HG03066 (cell line): ENCODE measurements at regions not wholly inside any gene's neighbourhood (a gene's known extent, or its start where the extent isn't known, plus 50 kb on each side); places are given as distances from the start of the nearest gene placed in this dataset.
"Not testable (repeated sequence)": the region's sequence is repeated elsewhere in the genome, so short reads cannot be mapped to it uniquely, and the experiment has no call there.

ENCODE experiments used
- ATAC-seq: cut with Tn5 transposase; IDR thresholded peaks from one replicate; pipeline ENCODE4 v1.9.1; 2021; ENCODE audit warnings: low read depth; ENCODE audit not compliant: unreplicated experiment

DNA sequence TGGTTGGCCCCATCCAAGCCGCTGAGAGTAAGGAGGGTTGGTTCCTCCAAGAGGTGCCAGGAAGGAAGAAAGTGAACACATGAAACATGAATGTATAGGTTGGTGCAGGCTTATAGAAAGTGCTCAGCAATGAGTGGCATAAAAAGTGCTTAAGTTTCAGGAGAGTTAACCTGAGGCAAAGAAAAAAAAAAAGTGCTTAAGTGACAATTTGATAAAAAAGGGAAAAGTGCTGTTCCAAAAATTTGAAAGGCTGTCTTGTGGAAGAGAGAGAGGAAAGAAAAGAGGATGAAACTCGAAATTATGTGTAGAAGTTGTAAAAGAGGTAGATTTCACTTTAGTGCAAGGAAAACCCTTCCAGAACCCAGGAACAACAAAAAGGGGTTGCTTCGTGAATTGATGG is 85.5 kb upstream of the MAP4K4 start:
- no peak for ATAC-seq

DNA sequence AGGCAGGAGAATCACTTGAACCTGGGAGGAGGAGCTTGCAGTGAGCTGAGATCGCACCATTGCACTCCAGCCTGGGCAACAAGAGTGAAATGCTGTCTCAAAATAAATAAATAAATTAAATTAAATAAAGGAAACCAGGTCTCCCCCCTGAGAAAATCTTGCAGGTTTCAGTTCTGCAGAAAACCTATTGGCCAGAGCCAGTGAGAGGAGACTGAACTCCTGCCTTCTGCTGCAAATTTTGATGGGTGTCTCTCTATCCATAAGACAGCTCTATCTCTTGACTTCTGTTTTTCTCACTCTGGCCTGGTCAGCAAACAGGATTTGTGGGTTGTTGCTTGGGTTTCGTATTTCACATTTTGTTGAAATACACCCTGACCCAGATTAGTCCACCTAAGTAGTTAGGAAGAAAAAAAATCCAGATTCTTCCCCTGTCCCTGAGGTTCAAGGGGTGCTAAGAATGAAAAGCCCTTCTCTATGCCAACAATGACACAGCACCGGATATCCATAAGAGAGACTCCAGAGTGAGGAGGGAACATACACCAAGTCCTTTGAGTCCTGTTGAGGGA is 86.7 kb upstream of the MAP4K4 start:
- ATAC-seq, result no peak

DNA sequence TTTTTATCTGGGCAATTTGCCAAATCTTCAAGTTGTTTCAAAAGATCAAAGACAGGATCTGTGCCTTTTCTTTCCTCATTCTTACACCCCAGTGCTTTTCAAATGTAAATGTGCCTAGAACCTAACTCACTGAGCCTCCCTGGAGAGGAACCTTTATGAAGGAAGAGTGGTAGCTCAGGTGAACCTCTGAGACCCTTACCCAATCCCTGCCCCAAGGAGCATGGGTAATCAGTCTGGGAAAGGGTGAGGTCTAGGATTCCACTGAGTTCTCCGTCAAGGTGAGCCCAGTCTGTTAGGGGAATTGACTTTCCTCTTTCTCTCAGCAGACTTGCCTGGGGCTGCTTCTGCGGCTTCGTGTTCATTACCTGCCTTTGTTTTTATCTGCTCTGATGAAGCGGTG is 88.1 kb upstream of the MAP4K4 start:
- ATAC-seq, result no peak

DNA sequence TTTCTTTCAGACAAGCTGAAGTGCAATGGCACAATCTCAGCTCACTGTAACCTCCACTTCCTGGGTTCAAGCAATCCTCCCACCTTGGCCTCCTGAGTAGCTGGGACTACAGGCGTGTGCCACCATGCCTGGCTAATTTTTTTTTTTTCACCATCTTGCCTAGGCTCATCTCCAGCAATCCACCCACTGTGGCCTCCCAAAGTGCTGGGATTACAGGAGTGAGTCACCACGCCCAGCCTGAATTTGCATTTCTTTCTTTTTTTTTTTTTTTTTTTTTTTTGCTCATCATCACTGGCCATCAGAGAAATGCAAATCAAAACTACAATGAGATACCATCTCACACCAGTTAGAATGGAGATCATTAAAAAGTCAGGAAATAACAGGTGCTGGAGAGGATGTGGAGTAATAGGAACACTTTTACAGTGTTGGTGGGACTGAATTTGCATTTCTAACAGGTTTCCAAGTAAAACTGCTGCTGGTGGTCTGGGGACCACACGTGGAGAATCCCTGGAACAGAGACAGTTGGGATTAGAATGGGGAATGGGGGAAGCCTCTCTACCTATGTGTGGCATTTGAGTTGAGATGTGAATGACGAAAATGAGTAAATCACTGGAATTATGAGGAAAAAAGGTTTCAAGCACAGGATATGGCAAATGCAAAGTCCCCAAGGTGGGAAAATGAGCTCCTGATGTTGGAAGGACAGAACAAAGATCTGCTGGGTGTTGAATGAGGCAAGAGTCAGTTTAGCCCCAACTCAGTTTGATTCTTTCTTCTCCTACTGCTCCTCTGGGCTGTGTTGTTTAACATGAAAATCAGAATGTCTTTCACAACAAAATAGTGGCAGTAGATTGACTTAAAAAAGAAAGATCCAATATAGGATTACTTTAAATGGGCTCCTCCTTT is 88.8 kb upstream of the MAP4K4 start:
- no peak for ATAC-seq

DNA sequence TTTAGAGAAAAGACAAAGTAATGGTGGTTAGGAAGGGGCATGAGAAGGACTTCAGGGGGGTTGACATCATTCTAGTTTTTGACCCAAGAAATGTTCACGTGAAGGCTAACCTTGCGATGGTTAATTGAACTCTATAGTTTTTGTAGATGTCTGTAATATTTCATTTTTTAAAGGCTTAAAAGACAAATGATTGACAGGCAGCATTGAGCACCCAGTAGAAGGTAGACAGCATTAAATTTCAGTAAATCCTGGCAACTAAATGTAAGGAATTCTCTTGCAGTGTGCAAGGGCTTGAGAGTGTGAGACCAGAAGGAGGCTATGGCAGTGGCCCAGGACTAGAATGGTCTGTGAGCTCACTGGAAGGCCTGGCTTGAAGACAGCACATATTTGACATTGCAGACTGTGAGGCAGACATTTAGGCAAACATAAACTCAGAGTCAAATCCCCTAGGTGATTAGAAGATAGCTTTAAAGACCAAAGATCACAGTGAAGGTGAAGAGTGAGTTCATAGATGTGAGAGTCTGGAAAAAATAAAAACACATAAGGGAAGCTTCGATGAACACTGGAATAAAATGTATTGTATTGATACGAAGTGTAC is 100.1 kb upstream of the MAP4K4 start:
- ATAC-seq, result no peak

DNA sequence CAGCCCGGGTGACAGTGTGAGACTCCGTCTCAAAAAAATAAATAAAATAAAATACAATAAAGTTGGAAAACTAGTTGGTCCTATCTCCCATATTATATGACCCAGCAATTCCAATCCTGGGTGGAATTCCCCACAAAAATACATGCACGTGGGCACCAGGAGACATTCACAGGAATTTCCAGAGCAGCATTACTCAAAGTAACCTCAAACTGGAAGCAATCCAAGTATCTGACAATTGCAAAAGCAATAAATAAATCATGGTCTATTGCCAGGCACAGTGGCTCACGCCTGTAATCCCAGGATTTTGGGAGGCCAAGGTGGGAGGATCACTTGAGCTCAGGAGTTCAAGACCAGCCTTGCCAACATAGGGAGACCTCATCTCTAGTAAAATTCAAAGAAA is 101.2 kb upstream of the MAP4K4 start:
- no peak for ATAC-seq

DNA sequence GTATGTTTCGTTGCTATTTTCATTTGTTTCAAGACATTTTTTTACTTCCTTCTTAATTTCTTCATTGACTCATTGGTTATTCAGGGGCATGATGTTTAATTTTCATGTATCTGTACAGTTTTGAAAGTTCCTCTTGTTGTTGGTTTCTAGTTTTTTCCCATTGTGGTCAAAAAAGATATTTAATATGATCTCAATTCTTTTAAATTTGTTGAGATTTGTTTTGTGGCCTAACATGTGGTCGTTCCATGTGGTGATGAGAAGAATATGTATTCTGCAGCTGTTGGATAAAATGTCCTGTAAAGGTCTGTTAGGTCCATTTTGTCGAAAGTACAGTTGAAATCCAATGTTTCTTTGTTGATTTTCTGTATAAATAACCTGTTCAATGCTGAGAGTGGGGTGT is 110.3 kb upstream of the MAP4K4 start:
- ATAC-seq, result no peak

DNA sequence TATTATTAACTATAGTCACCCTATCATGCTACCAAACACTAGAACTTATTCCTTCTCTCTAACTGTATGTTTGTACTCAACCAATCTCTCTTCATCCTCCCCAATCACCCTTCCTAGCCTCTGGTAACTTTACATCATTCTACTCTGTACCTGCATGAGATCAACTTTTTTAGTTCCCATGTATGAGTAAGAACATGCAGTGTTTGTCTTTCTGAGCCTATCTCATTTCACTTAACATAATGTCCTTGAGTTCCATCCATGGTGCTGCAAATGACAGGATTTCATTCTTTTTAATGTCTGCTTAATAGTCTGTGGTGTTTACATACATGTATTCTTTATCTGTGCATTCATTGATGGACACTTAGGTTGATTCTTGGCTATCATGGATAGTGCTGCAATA is 108.9 kb upstream of the RFX8 start:
- ATAC-seq, result no peak

DNA sequence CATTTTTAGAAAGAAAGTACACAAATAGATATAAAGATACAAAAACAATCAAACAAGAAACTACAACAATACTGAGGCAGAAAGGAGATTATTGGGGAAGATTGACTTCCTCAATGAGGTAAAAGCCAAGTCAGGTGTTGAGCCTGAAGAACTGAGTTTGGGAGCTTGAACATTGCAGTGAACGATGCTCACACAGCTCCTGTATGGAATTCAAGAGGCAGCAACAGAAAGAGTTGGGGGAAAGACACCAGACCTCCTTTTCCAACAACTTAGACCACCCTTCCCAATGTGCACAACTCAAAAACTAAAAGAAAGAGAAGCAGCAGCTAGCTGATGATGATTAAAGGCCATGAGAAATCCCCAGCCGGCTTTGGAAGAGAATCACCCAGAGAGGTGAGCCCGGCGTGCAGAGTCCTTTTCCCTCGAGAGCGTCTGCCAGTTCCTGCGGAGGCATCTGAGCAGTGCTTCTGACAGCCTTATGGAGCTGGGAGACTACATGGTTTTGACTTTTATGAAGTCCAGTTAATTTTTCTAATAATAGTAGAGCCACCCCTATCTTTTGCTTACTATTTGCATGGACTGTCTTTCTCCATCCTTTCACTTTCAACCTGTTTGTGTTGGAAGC is 106.9 kb upstream of the RFX8 start:
- ATAC-seq, result no peak

DNA sequence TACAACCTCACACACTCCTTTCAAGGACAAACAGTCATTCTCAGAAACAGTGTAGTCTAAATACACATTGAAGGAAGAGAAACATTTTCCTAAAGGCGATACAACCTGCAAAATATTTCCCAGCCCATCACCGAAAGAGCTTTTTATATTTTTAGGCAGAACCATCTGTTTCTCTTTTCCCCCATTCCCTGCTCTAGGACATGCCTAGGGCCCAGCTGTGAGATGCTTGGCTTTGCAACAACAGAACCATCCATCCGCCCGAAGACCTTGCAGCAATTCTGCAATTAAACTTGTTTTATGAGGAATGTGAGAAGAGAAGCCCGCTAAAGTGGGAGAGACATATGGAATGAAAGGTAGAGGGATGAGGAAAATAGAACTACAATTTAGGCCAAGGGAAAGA is 105.6 kb upstream of the RFX8 start:
- ATAC-seq, result no peak

DNA sequence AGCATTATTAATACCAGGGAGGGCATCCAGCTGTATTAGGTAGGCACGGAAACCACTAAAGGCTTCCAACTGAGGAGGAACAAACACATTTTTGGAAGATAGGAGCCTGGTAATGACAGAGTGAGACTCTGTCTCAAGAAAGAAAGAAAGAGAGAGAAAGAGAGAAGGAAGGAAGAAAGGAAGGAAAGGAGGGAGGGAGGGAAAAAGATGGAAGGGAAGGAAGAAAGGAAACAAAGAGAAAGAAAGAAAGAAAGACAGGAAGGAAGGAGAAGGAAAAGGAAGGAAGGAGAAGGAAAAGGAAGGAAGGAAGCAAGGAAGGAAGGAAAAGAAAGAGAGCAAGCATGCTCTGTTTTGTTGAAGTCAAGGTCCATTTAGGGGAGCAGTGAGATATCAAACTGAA is 103.8 kb upstream of the RFX8 start:
- ATAC-seq, result no peak

DNA sequence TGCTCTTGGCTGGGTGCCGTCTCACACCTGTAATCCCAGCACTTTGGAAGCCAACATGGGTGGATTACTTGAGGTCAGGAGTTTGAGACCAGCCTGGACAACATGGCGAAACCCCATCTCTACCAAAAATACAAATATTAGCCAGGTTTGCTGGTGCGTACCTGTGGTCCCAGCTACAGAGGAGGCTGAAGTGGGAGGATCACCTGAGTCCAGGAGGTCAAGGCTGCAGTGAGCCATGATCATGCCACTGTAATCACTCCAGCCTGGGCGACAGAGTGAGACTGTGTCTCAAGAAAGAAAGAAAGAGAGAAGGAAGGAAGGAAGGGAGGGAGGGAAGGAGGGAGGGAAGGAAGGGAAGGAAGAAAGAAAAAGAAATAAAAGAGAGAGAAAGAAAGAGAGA is 103.2 kb upstream of the RFX8 start:
- not testable (repeated sequence) for ATAC-seq

DNA sequence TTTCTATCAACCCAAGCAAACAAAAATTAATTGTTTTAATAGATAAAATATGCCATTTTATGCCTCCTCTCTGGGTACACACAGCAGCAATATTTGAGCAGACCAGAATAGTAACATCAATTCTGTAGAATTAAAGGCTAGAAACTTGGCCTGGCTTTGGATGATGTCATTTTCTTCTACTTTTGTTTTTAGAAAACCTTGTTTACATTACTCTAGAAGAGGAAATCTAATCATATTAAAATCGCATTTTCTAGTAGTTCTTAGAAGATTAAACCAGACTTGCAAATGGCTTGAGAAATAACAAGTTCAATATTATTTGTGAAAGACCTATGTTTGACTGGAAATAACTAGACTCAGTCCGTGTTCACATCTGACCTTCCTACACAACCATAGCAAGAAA is 102.3 kb upstream of the RFX8 start:
- ATAC-seq, result no peak

DNA sequence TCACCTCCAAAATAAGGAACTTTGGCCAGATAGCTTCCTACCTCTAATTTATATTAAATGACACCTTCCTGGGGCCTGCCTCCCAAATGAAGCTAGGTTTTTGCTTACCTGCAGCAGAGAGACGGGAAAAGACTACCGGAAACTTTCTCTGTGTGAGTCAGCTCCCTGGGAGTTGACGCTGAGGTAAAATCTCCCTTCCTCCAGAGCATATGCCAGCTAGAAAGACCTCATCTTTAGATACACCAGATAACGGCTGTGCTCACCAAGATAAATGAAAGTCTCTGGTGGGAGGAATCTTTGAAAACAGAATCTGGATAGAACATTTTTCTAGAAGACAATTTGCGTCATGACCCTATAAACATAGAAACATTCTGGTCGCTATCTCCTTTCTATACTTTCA is 99.7 kb upstream of the RFX8 start:
- no peak for ATAC-seq

DNA sequence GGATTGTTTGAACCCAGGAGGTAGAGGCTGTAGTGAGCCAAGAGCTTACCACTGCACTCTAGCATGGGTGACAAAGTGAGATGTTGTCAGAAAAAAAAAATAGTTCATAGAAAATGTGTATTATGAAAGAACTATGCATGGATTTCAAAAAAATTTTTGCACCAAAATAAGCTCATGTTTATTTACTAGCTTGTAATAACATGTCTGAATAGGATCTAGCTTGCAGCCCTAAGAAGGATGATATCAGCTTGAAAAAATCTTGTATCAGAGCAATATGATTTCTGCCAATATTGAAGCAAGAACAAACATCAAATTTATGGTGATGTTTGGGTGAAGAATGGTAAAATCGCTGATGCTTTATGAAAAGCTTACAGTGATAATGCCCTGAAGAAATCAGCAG is 97.0 kb upstream of the RFX8 start:
- ATAC-seq, result no peak

DNA sequence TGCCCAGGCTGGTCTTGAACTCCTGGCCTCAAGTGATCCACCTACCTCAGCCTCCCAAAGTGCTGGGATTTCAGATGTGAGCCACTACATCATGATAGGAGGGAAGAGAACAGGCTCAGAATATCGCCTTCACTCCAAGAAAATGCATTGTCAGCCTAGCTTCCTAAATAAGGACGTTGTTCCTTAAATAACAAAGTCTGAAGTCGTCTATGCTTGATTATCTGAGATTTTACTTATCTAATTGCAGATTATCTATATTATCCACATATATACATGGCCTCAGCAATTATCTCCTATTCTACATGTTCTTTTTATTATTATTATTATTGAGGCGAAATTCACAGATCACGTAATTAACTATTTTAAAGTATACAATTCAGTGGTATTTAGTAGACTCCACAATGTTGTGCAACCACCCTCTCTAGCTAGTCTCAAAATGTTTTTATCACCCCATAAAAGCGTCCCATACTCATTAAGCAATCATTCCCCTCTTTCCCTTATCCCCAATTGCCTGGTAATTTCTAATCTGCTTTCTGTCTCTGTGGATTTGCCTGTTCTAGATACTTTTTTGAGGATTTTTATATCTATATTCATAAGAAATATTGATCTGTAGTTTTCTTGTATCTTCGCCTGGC is 95.1 kb upstream of the RFX8 start:
- no peak for ATAC-seq

DNA sequence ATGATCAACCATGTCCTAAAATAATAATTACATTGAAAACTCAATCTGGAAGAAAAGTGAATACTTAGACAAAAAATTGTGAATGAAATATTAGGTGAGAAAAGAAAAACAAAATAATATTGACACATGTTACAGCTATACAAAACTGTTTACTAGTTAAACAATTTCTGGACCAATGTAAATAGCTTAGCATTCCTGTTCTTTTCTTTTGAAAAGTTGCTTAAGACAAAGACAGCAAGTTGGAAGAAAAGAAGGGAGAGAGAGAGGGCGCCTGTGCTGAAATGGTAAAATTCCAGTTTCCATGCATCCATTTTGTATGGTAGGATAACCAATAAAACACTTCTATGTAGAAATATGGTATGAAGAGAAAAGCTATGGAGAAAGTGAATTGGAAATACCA is 94.1 kb upstream of the RFX8 start:
- ATAC-seq, result no peak

DNA sequence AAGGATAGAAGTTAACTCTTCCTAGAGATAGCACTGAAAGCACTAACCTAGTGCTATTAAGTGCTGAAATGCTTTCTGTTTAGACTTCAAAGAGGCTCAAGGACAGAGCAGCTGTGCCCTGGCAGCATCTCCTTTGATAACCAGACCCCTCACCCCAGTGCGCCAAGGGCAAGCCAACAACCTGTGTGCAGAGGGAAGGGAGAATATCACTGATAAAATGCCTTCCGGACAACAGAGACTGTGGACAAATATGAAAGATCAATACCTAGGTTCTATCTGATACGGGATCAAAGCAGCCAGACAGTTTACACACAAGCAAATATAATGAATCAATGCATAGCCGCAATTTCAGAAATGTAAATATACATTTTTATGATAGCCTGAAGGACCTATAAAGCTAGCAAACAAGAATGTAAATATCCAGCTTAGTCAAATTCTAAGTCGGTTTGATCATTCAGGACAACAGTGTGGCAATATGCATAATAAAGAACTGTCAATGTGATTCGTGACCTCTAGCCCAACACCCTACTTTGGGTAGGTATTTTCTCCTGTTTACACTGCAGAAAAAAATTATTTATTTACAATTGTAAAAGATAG is 91.8 kb upstream of the RFX8 start:
- ATAC-seq, result no peak

DNA sequence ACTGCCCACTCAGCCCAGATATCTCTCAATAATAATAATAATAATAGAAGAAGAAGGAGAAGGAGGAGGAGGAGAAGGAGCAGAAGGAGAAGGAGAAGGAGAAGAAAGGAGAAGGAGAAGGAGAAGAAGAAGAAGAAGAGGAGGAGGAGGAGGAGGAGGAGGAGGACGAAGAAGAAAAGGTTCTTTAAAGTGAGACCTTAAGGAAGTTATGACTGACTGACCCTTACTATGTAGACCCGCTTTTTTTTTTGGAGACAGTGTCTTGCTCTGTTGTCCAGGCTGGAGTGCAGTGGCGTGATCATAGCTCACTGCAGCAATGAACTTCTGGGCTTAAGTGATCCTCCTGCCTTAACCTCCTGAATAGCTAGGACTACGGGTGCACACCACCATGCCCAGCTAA is 88.9 kb upstream of the RFX8 start:
- ATAC-seq, result no peak

DNA sequence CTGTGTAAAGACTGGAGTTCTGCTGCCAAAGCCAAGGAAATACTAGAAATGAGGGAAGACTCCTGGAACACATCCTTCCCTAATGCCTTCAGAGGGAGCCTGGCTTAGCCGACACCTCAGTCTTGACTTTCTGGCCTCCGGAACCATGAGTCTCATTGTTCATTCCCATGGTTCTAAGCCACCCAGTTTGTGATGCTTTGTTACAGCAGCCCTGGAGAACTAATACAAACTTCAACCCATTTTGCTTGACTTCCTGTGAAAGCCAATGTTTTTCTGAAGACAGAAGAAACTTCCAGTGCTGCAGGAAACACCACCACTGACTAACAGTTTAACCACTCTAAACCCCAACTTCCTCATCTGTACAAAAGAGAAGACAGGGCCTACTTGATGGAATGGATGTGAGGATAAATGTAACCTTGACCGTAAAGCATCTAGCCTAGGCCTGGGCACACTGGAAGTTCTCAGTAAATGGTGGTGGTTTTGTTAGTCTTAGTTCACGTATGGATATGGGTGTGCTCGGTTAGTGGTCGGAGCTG is 85.9 kb upstream of the RFX8 start:
- ATAC-seq, result no peak
